Umbilical cord (tissue), 1 donor: ENCODE measurements at regions not wholly inside any gene's neighbourhood (a gene's known extent, or its start where the extent isn't known, plus 50 kb on each side); places are given as distances from the start of the nearest gene placed in this dataset.

ENCODE experiments used
- DNase-seq: peaks from one replicate; pipeline ENCODE4 v3.0.0-alpha.2; 2015; ENCODE audit warnings: low spot score

GRCh38 chr9:115730845-115731244 is 422.7 kb upstream of the PAPPA start:
- no peak for DNase-seq

GRCh38 chr9:115733318-115734110 is 420.1 kb upstream of the PAPPA start:
- peak; percentile 30 for DNase-seq

GRCh38 chr9:115739096-115739875 is 414.3 kb upstream of the PAPPA start:
- no peak for DNase-seq

- no peak for DNase-seq
These were observed 412.6 kb upstream of the PAPPA start for GRCh38 chr9:115740986-115741385.

GRCh38 chr9:115743709-115744605 is 409.6 kb upstream of the PAPPA start:
- no peak for DNase-seq

- no peak for DNase-seq
These were observed 407.1 kb upstream of the PAPPA start for GRCh38 chr9:115746496-115746895.

- DNase-seq, result no peak
These were observed 405.9 kb upstream of the PAPPA start for GRCh38 chr9:115747731-115748130.

GRCh38 chr9:115756736-115757135 is 396.9 kb upstream of the PAPPA start:
- DNase-seq, result no peak

GRCh38 chr9:115757461-115757860 is 396.1 kb upstream of the PAPPA start:
- DNase-seq, result no peak

- DNase-seq, result no peak
These were observed 395.1 kb upstream of the PAPPA start for GRCh38 chr9:115758441-115758840.

GRCh38 chr9:115759426-115759825 is 394.2 kb upstream of the PAPPA start:
- no peak for DNase-seq

- DNase-seq, result no peak
These were observed 388.9 kb upstream of the PAPPA start for GRCh38 chr9:115764645-115765044.

- DNase-seq, result no peak
These were observed 388.5 kb upstream of the PAPPA start for GRCh38 chr9:115765060-115765459.

GRCh38 chr9:115766370-115766955 is 387.1 kb upstream of the PAPPA start:
- no peak for DNase-seq

- no peak for DNase-seq
These were observed 383.1 kb upstream of the PAPPA start for GRCh38 chr9:115770521-115770920.

- DNase-seq, result no peak
These were observed 377.9 kb upstream of the PAPPA start for GRCh38 chr9:115775659-115776058.

GRCh38 chr9:115777610-115778009 is 376.0 kb upstream of the PAPPA start:
- peak; percentile 8 for DNase-seq

- DNase-seq, result no peak
These were observed 372.4 kb upstream of the PAPPA start for GRCh38 chr9:115781070-115781736.

GRCh38 chr9:115786321-115786720 is 367.3 kb upstream of the PAPPA start:
- peak; percentile 7 for DNase-seq

GRCh38 chr9:115790520-115790919 is 363.1 kb upstream of the PAPPA start:
- no peak for DNase-seq

GRCh38 chr9:115794921-115795475 is 358.6 kb upstream of the PAPPA start:
- DNase-seq, result no peak
